GM12892 (cell line): ENCODE measurements at regions not wholly inside any gene's neighbourhood (a gene's known extent, or its start where the extent isn't known, plus 50 kb on each side); places are given as distances from the start of the nearest gene placed in this dataset.

Experiments
- POLR2A ChIP-seq: IDR thresholded peaks from 2 replicates; pipeline ENCODE4 v1.6.1; 2011; ENCODE audit warnings: low read depth, low read length, control low read depth
- POLR2AphosphoS5 ChIP-seq: IDR thresholded peaks from 2 replicates; pipeline ENCODE4 v1.6.1; 2011; ENCODE audit warnings: low read depth, low read length, control low read depth
- TAF1 ChIP-seq: IDR thresholded peaks from 2 replicates; pipeline ENCODE4 v1.6.1; 2011; ENCODE audit warnings: low read depth, mild to moderate bottlenecking, control low read depth, low read length, borderline replicate concordance

DNA sequence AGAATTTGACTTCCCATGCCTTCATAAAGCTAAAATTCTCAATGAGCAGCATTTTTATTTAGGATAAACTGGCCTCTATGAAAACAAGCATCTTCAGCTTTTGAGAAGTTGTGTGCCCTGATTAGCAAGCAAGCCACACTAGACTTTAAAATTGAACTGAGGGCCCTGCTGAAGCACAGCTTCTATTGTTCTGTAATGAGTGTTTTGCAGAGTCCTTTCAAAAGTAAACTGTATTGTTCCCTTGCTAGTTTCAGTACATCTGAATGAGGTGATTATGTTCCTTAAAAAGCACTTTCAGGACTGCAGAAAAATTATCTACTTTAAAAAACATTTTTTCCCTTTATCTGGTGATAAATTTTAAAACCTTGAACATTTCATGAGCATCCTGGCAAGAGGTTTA, 113.3 kb upstream of the PRPS1L1 start:
- no peak for TF ChIP-seq POLR2A
- TF ChIP-seq POLR2AphosphoS5 = no peak
- TF ChIP-seq TAF1 = no peak
